ENCODE measurements at regions not wholly inside any gene's neighbourhood (a gene's known extent, or its start where the extent isn't known, plus 50 kb on each side); places are given as distances from the start of the nearest gene placed in this dataset.

DNA sequence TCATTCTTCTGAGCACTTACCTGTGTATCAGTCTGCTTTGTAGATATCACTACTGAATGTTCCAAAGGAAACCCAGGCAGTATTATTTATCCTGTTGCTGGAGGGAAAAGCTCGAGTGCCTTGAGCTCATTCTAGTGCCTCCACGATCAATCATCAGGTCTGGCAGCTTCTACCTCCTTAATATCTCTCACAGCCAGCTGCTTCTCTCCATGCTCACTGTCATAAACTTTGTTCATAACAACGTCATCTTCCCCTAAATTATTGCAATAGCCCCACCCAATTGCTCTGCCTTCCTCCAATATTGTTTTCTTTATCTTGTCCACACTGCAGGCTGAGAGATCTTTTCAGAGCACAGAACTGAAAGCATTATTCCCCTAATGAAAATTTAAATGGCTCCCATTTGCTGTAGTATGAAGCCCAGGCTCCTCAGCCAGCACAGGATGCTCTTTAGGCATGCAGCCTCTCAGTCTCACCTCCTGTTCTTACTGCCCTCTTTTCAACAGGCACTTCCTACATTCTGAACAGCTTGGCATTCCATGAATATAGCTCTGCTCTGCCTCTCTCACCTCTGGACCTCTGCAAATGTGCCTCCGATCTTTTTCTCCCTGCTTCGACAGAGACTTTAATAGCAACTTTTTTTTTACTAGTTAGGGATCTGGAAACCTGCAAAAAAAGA is 504.2 kb upstream of the IGFBP7 start:
- no peak for DNase-seq (ENCODE audit: low read depth in 2 of 2)

DNA sequence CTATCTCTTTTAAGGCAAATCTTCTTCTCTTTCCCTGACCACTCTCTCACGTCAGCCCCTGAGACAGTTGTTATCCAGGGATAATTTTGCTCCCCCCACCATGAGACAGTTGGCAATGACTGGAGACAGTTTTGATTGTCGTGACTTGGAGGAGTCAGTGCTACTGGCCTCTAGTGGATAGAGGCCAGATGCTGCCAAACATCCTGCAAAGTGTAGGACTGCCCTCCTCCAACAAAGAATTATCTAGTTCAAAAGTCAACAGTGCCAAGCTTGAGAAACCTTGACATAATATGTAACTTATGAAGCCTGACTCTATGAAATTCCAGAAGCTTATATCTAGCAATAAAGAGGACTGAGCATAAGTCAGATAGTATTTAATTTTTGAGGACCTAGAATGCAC is 502.1 kb upstream of the IGFBP7 start:
- DNase-seq (ENCODE audit: low read depth in 2 of 2) = no peak

DNA sequence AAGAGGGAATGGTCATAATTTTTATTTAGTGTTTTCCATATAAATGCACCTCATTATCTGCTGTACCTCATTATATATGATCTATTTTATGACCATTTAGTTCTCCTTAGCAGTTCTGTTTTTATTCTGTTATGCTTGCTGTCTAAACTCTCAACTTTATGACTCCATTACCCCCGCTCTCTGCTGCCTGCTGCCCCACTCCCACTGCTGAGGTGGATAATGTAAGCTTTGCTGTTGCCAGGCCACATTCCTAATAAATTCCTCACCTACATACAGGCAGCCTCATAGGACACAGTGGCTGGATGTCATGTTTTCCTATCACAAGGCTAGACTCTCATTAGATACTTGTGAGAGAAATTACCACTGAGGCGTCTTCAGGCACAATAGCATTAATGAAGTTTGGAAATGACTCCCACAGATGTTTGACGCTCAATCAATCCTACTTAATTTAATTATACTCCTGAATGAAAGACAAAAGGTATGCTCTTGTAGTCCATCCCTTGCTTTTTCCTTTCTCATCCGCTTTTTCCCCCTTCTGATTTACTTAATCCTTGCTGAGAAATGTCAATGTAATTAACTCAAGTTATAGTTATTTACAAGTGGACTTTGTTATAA is 497.5 kb upstream of the IGFBP7 start:
- DNase-seq (ENCODE audit: low read depth in 2 of 2) = no peak

DNA sequence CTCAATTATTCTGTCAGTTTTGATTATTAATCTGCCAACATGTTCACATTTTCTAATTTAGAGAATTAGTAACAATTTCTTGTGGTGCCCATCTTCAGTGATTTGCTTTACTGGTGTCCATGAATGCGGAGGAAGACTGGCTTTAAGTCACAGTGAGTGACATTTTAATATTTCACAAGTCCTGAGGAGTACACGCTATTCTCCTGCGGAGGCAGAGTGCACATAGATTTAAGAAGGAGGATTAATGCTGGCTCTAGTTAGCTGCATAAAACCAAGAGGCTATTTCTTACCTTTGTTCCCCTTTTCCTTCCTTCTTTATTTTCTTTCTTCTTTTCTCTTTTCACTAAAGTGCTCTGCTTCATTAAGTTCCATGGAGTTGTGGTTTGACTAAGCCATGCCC is 495.2 kb upstream of the IGFBP7 start:
- DNase-seq (ENCODE audit: low read depth in 2 of 2) = no peak

DNA sequence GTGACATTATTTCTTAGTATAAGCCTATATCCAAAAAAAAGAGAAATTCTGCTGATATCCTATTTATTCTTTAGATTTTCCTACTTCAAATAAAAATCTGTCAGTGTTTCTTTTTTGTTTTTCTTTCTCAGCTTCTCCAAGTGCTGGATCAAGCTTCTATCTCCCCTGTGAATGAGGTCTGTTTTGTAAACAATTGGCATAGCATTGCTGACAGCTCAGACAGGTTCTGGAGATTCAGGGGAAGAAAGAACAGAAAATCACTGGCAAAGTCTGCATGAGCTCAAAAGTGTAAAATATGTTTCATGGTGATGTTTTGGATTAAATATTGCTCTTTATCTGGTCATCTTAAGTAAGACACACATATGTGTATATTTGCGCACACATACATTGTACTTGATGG is 492.0 kb upstream of the IGFBP7 start:
- no peak for DNase-seq (ENCODE audit: low read depth in 2 of 2)

DNA sequence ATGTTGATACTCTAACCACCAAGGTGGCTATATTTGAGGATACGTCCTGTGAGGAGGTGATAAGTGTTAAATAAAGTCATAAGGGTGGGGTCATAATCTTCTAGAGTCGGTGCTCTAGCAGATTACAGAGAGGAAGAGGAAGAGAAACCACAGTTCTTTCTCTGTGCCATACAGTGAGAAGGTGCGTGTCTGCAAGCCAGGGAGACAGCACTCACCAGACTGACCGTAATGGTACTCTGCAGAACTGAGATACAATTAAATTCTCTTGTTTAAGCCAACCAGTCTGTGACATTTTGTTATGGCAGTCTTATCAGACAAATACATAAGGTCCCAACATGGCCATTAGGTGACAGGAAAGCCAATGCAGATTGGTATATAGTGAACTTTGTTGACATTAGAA is 480.9 kb upstream of the IGFBP7 start:
- no peak for DNase-seq (ENCODE audit: low read depth in 2 of 2)

DNA sequence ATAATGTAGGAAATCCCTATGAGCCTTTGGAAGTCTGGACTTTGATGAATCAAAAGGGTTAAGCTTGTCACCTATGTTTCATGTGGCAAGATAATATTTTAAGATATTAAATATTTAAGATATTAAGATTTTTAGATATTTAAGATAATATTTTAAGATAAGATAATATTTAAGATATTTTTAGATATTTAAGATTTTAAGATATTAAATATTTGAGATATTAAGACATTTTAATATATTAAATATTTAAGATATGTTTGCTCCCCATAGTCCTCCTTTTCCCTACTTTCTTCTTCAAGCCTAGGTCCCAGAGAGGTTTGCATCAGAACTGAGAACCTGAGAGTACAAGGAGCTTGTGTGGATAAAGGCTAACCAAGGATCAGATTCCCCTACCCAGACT is 478.4 kb upstream of the IGFBP7 start:
- DNase-seq (ENCODE audit: low read depth in 2 of 2) = no peak

DNA sequence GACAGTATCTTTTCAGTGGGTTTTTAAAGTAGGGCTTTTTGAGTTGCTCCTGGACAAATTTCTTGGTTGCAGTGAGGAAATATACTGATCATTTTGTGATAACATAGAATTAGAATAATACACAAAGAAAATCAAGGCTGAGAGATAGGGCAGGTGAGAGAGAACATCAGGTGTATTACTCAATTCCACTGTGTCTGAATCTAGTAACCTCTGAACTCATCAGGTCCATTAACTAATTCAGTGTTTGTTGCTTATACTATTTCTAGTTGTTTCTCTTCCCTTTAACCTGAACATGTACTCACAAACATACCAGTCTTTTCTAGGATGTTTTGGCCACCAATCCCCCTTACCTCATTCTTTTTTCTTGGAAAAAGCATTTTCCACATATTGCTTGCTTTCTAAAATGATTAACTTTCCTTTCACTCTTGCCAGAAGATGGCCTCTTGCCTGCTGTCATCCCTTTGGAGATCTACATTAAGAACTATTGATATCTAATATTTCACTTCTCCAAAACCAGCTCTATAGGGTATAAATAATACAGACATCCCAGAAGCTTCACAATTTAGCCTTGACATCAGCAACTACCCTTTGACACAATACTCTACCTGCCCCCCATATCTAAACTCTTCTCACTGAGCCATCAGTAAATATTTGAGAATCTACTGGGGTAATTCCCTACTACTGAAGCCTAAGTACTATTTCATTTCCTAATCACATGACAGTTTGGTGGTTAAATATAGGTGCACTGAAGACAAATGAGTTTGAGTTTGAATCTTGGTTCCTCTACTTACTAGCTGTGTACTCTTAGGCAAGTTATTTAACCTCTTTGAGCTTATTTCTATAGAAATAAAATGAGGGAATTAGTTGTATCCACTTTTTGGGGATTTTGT is 470.8 kb upstream of the IGFBP7 start:
- no peak for DNase-seq (ENCODE audit: low read depth in 2 of 2)

DNA sequence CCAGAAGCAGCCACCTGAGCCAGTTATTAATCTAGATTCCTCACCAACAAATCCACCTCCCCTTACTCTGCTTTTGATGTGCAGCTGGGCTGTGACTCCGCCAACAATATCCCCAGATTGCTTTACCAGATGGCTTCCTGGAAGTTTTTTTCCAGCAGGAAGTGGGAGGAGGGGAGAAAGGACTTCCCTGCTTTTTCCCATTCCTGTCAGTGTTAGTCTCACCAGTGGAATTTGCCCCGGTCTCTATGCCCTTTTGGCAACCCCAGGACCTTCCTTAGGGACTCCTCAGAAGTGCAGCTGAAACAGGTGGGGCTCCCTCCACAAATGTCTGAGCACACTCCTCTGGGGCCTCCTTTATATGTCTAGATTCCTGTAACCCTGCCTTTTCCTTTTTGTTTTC is 465.2 kb upstream of the IGFBP7 start:
- no peak for DNase-seq (ENCODE audit: low read depth in 2 of 2)

DNA sequence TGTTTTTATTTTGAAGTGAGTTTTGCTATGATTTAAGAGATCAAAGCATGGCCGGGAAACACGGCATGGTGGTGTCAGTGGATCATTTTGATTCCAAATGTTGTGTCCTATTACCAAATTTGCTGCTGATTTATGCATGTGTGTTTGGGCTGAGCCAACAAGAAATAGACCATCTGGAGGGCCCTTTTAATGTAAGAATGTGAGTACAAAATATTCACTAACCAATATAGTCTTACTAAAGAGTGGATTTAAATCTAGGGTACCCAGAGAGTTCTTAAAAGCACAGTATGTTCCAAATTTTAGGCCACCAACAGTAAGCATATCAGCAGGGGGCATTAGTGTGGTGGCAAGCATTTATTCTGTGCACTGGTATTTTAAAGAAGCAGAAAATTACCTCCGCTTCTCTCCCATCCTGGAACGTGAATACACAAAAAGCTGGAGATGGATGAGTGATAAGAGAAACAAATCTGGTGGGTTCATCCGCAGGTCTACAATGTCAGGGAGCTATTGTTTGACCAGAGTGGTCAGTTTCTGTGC is 444.4 kb upstream of the IGFBP7 start:
- no peak for DNase-seq (ENCODE audit: low read depth in 2 of 2)

DNA sequence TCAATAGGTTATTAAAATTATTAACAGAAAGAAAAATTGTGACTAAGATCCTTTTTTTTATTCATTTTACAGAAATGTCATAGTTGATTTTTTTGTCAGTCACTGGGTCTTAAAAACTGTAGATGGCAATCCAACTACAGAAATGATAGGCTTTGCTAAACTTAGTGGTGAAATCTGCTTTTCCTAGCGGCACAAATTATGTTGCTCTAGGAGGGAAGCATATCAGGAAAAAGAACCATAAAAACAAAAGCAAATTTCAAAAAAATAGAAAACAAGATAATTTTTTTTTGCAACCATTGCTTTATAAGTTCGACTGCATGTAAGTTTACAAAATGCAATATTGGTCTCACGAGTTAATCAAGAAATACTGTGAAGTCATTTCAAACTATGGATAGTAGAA is 443.5 kb upstream of the IGFBP7 start:
- no peak for DNase-seq (ENCODE audit: low read depth in 2 of 2)

DNA sequence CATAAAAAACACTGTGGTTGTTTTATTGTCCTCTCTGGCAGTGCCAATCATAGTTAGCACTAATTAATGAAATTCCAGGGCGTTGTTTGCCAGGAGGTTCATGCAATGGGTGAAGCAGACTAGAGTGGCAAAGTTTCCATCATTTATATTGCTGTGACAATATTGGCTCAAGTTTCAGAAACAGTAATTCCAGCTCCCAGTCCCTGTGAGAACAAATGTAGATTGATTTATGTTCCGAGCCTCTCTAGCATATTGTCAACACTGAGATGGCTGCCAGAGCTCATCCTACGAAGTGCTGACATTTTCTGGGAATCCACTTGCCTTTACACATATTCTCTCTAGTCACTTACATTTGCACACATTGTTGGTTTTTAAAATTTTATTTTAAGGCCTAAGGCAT is 440.0 kb upstream of the IGFBP7 start:
- DNase-seq (ENCODE audit: low read depth in 2 of 2) = no peak

DNA sequence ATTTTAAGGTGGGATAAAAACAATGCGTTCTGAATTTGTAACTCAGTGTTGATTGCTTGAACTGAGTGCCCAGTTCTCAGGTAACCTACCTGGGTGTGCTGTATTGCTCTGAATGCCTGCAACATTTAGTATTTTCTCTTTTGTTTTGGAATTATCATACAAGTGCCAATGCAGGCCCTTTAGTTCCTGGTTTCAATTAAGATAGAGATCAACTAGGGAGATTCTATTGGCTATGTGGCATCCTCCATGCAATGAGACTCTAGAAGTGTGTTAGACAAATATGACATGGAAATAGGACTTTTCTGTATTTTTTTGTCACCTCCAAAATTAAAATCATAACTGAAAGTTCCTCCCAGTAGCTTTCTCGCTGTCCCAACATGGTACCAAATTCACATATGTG is 438.7 kb upstream of the IGFBP7 start:
- DNase-seq (ENCODE audit: low read depth in 2 of 2) = no peak

DNA sequence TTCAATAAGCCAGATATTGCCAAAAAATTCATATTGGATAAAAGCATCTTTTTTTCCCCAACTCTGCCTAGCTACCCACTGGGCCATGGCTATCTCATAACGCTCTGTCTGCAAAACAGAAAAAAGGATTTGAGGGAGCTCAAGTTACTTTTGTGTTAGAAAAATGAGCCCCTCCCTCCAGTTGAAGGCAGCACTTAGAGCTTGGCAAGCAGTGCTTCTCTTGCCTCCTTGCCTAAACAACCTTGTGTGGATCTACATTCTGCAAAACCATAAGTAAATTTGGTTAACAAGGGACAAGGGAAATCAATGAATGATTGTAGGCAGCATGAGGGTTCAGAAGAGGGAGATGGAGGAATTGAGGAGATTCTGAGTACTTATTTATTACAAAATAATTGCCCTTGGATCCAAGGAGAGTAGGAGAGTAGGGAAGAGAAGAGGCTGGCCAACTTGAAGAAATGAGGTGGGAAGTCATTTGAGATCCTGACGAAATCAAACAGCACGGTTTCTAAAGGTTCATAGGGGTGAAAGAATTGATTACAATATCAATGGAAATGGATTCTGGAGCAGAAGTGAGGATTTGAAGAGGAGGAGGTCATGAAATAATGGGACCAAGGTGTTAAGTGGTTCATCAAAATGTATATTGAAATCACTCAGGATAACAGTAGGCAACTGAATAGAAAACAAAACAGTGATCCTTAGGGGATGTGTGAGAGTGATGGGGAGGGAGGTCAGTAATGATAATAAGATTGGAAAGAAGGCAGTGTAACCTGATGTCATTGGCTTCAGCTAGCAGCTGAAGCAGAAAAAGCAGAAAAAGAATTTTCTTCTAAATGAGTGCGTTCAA is 434.8 kb upstream of the IGFBP7 start:
- no peak for DNase-seq (ENCODE audit: low read depth in 2 of 2)

DNA sequence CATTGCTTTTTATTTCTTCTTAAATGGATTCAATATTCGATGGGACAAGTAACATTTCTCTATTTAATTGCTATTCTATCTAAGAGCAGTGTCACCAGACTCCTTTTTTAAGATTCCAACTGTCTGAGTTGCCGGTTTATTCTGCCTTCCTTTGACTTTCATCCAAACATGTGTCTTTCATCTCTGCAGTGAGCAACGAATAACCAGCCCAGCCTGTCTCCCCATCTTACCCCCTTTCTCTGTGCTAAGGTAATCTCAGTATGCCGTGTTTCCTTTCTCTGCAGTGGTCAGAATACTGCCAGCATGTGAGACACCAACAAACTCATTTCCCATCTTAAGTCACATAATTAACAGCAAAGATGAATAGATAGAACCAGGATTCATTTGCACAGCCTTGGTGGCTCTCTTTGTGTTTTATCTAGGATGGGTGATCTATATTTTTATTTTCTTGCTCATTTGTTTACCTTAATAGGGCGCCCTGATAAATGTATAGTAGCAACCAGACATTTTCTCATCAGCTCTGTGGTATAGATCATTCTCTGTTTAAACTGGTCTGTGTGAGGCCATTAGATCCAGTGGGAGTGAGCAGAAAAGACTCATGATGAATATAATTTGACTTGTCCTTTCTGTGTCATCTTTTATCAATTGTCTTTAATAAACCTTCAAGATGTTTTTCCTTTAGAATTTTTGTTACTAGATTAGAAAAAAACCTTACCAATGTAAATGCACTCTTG is 394.8 kb upstream of the IGFBP7 start:
- no peak for DNase-seq (ENCODE audit: low read depth in 2 of 2)

DNA sequence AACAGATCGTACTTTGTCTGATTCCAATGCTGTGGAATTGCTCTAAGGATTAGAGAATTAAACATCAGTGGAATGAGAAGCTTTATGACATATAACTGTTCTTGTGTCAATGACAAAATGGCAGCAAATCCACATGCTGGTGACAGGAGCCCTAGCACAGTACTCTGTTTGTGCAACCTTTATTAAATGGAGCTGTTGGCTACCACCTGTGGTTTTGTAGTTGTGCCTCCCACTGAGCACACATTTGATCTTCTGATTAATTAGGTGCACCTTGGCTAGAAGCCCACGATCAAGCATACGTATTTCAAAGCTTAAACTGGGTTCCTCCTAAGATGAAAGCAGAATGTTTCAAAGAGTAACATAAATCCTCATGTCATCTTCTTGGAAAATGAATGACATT is 394.0 kb upstream of the IGFBP7 start:
- no peak for DNase-seq (ENCODE audit: low read depth in 2 of 2)

DNA sequence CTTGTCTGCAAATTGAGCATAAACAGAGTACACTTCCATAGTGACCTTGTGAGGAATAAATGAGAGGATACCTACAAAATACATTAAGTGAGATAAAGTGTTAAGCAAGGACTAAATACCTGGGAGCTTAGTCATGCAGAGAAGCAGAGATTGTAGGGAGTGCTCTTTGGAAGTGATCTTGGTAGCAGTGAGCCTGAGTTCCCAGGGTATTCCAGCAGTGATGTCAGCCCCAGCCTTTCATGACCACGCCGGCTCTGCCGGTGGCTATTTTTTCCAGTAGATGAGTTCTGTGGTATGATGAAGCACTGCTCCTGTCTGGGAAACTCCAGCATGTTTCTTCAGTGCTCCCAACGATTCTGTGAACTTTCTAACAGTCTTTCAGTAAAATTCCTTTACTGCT is 391.5 kb upstream of the IGFBP7 start:
- DNase-seq (ENCODE audit: low read depth in 2 of 2) = no peak

DNA sequence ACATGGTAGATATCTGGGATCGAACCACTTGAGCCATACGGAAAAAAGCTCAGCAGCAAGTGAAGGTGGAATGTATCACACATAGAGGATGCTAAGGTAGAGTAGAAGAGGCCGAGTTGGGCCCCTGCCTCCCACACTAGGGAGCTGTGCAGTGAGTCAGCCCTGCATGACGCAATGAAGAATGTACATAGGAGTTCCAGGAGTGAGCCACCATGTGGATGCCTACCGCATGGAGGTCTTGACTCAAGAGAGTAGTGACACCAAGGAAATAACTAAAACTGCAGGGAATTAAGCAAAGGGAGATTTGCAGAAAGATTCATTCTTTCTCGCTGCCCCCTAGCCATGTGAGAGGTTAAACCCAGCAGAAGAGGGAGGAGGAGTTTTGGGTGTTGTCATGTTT is 389.6 kb upstream of the IGFBP7 start:
- no peak for DNase-seq (ENCODE audit: low read depth in 2 of 2)

DNA sequence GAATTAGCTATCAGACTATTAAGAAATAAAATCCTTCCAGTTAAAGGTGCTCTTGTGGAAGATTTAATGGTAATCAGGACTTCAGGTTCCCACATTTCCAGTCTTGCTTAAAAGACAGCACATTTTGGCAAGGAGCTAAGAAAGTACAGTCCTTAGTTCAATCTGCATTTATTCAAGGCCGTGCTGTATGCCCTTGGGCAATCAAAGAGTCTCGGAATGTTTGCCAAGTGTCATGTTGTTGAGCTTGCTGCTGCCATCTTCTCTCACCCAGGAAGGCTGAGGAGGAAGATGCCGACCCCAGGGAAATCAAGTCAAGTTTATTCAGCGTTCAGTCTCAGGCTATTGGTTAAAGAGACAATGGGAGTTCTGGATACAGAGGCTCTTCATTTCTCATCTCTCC is 388.1 kb upstream of the IGFBP7 start:
- no peak for DNase-seq (ENCODE audit: low read depth in 2 of 2)

DNA sequence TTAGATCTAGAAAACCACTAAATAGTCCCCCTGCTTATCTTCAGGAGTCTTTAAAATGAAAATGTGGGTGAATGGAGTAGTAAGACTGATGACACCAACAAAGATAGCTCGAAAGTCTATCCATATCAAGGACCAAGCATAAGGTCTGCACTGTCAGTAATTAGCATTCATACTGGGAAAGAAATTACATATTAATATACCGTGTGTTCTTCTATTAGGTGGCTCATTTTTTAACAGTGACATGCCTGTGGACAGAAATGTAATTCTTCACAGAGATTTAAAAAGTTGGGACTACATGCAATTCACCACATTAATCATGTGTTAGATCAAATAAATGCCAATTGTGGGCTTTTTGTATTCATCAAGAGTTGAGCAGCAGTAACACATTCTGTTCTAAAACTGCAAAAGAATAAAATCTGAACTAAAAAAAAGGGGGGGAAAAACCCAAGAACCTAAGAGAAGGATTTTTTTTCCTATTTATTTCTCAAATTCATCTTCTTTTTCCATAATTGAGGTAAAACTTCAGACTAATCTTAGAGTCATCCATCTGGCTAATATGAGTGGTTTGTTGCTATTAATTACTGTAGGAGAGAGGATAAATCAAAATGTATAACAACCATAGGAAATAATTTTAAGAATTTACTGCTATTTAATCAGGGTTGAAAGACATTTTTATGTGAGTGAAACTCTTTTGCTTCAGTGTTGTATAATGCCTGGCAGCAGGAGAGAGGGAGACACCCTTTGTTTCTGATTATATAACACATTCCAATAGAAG is 386.7 kb upstream of the IGFBP7 start:
- DNase-seq (ENCODE audit: low read depth in 2 of 2) = no peak

Data from dermis microvascular lymphatic vessel endothelial cell (primary cell).